T-helper 22 cell (primary cell): ENCODE measurements at regions not wholly inside any gene's neighbourhood (a gene's known extent, or its start where the extent isn't known, plus 50 kb on each side); places are given as distances from the start of the nearest gene placed in this dataset.
"Not testable (repeated sequence)": the region's sequence is repeated elsewhere in the genome, so short reads cannot be mapped to it uniquely, and the experiment has no call there.

Source experiments
- DNase-seq: peaks from one replicate; pipeline ENCODE4 v3.0.0-alpha.2; 2020; ENCODE audit warnings: low read depth

DNA sequence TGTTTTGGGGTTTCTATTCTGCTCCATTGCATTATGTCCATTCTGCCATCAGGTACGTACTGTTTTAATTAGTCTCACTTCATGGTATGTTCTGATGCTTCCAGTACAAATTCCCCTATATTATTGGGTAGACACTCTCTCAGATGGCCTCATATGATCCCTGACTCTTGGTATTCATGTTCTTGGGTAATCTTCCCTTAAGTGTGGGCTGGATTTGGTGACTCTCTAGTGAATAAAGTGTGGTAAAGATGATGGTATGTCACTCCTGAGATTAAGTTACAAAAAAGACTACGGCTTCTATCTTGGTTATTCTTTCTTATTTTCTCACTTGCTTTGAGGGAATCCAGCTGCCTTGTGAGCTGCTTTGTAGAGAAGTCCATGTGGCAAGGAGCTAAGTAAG is 89.6 kb upstream of the TBC1D5 start:
- no peak for DNase-seq

DNA sequence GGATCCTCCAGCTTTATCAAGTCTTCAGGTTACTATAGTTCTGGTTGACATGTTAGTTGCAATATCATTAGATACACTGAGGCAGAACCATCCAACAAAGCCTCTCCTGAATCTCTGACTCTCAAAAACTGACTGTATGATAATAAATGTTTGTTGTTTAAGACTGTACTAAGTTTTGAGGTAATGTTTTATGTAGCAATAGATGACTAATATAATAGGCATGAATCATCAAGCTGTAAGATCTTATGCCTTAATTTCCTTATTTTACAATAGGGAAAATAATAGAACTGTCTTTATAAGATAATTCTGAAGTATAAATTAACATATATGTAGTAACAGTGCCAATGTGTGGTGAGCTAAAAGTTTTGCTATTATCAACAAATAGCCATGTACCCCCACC is 88.9 kb upstream of the TBC1D5 start:
- DNase-seq: no peak

DNA sequence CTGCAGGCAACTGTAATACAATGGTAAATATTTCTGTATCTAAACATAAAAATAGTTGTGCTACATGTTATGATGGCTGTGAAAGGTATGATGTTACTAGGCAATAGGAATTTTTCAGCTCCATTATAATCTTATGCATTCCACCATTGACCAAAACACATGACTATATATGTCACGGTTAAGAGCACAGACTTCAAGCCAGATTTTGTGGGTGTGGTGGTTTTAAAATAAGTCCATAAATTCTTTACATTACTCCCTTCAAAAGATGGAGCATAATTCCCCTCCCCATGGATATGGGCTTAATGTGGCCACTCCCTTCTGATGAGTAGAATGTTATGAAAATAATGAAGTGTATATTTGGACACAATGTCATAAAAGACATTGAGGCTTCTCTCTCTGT is 88.4 kb upstream of the TBC1D5 start:
- DNase-seq: no peak

DNA sequence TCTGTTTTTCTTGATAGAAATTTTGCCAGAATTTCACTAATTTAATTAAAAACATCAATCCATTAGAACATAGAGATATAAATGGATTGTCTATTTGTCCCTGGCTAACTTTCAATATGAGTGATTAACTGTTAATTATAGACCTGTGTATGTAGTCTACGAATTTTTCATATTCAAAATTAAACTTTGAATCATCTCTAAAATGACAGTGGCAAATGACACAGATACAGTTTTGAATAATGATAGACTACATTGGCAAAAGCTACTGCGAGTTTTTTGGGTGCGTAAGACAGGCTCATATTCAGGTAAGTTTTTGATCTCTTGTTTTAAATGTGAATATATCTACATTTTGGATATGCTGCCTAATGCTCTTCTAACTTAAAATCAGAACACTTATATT is 86.0 kb upstream of the TBC1D5 start:
- DNase-seq: no peak

DNA sequence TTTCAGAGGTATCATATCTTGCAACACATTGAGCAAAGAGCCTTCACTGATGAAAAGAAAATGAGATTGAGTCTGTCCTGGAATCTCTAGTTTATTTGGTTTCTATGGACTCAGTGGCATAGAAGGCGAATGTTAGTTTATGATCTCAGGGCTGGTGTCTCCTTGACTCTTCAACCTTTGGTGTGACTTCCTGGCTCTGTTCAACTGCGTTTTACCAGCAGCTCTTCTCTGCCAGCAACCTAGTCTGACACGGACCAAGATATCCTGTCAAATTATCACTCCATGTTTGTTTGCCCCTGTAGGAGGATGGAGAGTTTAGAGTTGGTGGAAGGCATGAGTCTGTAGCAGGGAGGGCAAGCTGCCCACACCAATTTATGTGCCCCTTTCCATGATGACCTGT is 82.9 kb upstream of the TBC1D5 start:
- DNase-seq: no peak

DNA sequence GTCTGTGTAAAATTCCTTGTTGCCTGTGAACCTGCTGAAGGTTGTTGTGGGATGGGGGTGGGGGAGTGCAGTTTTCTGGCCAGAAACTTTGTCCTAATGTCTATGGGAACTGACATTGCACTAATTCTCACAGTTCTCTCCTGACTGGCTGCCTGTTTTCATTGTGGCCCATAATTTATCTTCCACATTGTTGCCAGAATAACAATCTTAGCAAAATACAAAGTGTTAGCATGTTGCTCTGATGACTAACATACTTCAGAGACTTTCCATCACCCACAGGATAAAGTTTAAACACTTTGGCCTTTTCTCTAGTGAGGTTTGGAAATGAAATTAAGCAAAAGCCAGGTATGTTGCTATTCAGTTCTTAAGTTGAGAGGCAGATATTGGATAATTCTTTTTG is 81.4 kb upstream of the TBC1D5 start:
- DNase-seq: no peak

DNA sequence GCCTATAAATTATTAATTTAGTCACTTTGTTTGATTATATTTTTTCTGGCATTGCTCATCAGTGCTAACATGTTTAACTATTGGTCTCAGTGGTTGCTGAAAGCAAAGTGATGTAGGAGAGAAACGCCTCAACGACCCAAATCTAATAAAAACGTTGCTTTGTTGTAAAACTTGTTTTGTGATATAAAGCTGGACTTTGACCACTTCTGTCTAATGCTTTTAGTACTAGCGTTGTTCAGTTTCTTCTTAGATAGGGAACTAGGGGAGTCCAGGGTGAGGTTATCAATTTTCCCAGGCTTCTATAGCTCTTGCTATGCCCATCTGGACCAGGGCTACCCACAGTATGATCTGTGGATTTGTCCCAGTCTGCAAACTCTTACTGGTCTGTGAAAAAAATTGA is 80.6 kb upstream of the TBC1D5 start:
- no peak for DNase-seq

DNA sequence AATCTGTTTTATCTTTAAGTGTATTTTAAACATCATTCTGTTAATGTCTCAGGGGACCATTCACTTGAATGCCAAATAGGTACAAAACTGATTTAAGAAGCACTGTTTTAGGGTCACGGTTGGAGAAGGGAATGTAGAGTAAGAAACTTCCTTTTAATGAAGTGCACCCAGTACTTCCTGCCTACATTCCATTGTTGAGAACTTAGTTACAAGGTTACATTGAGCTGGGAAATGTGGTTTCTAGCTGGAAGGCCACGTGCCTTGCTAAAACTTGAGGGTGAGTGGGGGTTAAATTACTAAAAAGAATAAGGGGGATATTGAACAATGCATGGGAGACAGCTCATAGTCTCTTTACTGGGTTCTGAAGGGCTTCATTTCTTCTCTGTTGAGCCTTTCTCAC is 78.3 kb upstream of the TBC1D5 start:
- DNase-seq: no peak

DNA sequence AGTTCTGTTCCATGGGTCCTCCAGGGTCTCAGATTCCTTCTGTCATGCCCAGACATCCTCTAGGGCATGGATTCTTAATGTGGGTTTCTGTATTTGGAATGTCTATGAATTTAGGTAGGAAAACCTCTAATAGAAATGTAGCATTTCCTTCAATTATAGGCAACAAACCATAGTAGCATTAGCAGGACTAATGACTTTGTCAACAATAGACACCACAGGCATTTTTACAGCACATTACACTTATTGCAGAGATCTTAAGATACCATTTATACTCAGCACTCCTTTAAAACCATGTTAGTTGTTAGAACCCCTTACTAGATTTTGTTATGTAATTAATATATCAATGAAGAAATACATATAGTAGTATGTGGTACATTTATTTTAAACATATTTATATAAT is 77.8 kb upstream of the TBC1D5 start:
- DNase-seq: no peak

DNA sequence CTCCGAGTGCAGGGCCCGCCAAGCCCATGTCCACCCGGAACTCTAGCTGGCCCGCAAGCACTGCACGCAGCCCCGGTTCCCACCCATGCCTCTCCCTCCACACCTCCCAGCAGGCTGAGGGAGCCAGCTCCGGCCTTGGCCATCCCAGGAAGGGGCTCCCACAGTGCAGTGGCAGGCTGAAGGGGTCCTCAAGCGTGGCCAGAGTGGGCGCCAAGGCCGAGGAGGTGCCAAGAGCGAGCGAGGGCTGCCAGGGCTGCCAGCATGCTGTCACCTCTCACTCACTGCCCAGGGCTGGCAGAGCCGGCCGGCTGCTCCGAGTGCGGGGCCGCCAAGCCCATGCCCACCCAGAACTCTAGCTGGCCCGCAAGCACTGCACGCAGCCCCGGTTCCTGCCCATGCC is 75.5 kb upstream of the TBC1D5 start:
- not testable (repeated sequence) for DNase-seq

DNA sequence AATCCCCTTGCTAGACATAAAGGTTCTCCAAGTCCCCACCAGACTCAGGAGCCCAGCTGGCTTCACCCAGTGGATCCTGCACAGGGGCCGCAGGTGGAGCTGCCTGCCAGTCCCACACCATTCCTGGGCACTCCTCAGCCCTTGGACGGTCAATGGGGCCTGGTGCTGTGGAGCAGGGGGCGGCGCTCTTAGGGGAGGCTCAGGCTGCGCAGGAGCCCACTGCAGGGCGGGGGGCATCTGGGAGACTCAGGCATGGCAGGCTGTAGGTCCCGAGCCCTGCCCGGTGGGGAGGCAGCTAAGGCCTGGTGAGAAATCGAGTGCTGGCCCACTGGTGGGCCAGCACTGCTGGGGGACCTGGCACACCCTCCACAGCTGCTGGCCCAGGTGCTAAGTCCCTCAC is 75.1 kb upstream of the TBC1D5 start:
- no peak for DNase-seq

DNA sequence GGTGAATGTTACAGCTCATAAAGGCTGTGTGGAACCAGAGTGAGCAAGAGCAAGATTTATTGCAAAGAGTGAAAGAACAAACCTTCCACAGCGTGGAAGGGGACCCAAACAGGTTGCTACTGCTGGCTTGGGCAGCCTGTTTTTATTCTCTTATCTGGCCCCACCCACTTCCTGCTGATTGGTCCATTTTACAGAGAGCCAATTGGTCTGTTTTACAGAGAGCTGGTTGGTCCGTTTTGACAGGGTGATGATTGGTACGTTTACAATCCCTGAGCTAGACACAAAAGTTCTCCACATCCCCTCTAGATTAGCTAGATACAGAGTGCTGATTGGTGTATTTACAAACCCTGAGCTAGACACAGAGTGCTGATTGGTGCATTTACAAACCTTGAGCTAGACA is 74.4 kb upstream of the TBC1D5 start:
- not testable (repeated sequence) for DNase-seq

DNA sequence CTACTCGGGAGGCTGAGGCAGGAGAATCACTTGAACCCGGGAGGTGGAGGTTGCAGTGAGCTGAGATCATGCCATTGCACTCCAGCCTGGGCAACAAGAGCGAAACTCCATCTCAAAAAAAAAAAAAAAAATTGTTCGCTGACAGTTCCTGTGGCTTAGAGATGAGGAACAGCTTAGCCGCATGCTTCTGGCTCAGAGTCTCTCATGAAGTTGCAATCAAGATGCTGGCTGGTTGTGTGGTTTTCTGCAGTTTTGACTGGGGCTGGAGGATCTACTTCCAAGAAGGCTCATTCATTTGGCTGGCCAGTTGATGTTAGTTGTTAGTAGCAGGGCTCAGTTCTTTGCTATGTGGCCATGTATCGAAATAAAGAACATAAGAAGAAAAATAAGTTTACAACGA is 69.9 kb upstream of the TBC1D5 start:
- DNase-seq: not testable (repeated sequence)

DNA sequence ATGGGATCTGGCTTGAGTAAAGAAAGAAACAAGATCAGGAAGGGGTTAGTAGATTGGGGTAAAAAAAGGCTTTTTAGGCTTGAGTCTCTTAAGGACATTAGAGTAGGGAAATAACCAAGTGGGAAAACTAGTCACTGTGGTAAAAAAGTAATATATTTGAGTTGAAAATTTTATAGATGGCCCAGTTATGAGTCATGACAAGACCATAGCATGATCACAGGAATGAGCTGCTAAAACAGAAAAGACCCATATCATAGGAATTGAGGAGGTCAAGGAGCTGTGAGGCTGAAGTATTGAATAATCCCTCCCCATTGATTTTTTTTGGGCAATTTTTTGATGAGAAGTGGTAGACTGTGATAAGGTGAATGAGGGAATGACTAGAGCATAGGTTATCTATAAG is 69.2 kb upstream of the TBC1D5 start:
- DNase-seq: no peak

DNA sequence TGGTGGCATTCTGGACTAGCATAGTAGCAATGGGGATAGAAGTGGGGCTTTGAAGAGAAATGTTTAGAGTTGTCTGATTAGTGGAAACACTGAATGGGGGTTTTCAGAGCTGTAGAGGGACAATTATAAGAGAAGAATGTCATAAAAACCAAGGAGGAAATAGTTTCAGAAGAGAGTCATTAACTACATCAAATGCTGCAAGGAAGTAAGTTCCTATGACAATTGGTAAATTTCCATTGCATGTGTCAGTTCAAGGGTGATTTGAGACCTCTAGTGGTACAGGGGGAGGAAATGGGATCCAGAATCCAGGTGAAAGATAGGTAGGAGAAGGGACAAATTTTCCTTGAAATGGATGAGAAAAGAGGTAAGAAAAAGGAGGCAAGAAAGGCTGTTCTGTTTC is 68.3 kb upstream of the TBC1D5 start:
- no peak for DNase-seq

DNA sequence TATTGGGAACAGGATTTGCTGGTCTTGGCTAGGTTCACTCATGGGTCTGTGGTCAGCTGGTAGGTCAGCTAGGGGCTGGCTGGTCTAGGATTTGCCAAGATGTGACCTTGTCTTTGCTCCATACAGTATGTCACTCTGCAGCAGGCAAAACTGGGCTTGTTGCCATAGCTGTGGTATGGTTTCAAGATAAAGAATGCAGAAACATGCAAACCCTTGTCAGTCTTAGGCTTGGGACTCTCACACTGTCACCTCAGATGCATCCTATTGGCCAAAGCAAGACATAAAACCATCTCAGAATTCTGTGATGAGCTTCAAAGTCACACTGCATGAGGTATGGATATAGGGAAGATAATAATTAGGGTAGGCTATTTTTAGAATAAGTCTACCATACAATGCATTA is 66.6 kb upstream of the TBC1D5 start:
- DNase-seq: no peak

DNA sequence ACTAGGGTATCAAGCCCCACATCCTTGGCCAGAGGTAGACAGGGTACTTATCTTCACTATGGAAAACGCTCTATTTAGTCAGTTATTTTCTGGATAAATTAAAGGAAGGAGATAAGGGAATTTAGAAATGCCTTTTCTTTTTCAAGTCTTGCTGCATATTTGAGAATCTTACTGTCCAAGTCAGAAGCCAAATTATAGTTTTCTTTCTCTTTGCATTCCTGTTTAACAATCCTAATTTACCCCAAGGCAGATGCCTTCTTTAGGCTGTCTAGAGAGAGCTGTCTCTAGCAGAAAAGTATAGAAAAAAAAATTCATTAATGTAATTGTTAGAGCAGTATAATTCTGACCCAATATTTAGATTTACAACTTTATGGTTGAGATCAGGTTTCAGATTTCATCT is 64.4 kb upstream of the TBC1D5 start:
- DNase-seq: no peak

DNA sequence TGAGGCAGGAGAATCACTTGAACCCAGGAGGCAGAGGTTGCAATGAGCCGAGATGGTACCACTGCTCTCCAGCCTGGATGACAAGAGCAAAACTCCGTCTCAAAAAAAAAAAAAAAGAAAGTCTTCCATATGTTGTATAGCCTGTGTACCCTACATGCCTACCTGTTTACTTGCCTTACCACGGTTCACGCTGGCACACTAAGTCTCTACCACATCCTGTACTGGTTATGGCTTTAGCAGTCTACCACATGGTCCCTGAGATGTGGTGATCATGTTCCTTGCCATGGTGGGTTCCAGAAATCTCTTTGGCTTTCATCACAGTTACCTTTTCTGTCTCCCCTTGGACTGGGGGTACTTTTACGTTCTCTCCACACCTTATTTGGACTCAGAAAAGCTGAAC is 63.8 kb upstream of the TBC1D5 start:
- no peak for DNase-seq

DNA sequence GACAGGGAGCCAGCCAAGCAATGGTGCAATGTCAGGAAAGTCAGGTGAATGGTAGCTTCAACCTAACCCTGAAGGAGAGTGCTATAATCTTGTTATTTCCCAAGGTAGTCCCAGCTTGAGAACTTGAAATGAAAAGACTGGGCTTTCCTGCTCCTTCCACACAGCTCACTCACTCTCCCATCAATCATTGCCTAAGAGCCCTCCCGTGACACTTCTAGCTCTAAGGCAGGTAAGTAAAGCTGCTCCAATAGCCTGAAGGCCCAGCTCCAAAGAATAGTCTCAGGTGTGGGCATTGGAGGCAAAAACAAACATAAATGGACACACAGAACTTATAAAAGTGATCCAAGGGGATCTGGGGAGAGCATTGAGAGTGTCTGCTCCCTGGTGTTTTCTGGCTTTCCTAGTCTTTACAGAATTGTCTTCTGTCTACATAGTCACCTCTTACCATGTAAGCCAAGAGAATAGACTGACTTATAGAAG is 63.1 kb upstream of the TBC1D5 start:
- no peak for DNase-seq

DNA sequence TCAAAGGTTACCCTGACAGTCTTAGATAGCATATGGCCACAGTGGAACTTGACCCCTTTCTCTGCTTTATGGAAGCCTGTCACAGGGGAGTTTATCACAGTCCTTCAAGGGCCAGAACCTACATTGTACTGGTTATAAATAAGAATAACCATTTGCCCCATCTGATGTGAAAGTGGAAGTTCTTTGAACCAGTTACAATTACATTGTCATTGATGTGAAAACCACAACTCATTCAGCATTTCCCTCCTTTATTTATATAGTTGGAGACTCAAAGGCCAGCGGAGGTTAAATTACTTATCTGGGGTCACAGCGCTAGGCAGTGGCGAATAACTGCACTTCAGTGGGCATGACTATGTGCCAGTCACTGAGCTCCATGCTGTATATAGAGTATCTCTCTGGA is 60.5 kb upstream of the TBC1D5 start:
- no peak for DNase-seq

DNA sequence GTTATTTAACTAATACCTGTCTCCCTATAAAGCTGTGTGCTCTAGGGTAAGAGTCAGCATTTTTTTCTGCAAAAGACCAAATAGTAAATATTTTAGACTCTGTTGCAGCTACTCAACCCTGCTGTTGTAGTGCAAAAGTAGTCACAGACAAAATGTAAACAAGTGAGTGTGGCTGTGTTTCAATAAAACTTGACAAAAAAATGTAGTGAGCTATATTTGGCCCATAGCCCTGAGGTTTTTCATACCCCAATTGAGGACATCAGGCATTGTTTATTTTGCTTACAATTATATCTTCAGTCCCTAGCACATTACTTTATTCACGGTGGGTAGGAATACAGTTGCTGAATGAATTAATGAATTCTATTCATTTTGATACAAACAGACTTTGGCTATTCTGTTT is 58.7 kb upstream of the TBC1D5 start:
- no peak for DNase-seq

DNA sequence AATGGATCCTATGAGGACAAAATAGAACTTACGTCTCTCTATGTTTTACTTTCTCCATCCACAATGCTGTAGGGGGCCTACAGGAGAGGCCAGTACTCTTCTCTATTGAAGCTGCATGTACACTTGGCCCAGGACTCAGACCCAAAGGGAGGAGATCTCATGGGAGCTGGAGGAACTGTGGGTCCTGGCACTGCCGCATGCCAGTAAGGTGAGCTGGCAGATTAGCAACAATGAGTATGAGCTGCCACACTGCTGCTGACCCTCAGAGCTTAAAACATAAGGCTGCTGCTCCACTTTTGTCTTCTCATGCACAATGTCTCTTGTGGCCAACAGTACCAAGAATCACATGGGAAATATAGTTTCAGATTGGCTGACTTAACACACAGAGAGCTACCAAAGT is 57.8 kb upstream of the TBC1D5 start:
- DNase-seq: no peak

DNA sequence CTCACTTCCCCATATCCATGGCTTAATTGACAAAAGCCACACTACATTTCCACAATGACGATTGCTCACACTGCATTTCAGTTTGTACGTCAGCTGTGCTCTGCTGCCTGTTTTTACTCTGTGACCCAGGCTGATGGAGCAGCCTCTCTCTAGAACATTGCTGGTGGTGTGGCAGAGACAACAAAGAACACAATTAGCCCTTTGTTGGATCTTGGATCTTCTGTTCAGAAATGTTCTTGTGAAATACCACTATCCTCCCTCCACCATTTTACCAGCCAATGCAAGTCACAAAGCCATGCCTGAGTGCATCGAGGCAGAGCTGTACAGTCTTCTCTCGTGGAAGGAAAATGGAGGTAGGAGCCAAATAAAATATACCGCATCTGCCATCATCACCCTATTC is 56.9 kb upstream of the TBC1D5 start:
- no peak for DNase-seq

DNA sequence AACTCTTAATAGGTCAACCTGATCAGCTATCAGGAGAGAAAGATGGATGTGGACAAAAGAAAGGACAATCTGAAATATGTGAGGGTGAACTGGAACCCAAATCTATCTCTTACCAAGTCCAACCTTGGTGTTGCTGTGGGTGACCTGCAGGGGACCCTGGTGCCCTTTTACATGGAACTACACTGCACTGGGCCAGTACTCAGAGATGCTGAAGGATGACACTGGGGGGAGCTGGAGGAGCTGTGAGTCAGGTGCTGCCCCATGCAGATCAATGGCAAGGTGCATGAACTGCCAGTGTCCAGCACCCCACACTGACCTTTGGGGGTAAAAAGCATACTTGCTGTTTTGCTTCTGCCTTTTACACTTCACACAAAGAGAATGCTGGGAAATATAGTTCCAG is 55.6 kb upstream of the TBC1D5 start:
- no peak for DNase-seq

DNA sequence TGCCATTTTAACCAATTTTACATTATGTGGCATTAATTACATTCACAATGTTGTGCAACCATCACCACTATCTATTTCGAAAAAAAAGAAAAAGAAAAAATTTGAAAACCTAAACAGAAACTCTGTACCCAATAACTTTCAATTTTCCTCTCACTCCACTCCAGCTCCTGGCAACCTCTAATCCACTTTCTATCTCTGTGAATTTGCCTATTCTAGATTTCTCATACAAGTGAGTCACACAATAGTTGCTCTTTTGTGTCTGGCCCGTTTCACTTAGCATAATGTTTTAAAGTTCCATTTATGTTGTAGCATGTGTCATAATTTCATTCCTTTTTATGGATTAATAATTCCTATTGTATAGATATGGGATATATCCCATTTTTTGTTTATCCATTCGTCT is 53.3 kb upstream of the TBC1D5 start:
- no peak for DNase-seq
